ENCODE measurements at regions not wholly inside any gene's neighbourhood (a gene's known extent, or its start where the extent isn't known, plus 50 kb on each side); places are given as distances from the start of the nearest gene placed in this dataset.

DNA sequence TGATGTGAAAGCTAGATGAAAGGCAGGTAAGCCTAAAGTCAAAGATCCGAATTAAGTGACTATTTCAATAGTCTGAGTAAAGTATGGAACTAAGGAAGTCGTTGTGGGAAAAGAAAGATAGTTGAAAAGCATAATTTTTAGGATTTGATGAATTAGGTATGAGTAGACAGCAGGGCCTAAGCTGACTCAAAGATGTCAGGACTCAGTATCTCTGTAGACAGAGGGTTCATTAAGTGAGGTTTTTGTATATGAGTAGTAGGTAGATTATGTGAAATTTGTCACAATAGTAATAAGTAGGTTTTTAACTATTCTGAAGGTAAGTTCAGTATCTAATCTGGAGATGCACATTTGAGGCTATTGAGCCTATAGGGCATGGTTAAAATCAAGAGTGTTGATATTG lies 196.4 kb downstream of the RASSF9 start:
- DNase-seq (ENCODE audit: low spot score) = no peak

DNA sequence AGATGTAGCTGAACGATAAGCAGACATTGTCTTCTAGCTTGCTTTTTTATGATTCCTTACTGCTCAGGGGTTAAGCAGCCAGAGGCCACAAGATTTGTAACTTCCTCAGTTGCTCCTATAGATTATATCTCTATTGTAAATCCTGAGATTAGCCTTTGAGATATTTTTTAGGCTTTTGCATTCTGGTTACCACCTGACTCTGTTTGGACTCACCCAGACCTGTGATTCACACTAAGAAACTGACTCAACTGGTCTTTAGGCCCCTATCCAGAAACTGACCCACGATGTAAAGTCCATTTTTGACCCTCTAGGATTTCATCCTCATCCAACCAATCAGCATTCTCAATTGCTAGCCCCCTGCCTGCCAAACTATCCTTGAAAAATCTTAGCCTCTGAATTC lies 194.4 kb downstream of the RASSF9 start:
- no peak for DNase-seq (ENCODE audit: low spot score)

DNA sequence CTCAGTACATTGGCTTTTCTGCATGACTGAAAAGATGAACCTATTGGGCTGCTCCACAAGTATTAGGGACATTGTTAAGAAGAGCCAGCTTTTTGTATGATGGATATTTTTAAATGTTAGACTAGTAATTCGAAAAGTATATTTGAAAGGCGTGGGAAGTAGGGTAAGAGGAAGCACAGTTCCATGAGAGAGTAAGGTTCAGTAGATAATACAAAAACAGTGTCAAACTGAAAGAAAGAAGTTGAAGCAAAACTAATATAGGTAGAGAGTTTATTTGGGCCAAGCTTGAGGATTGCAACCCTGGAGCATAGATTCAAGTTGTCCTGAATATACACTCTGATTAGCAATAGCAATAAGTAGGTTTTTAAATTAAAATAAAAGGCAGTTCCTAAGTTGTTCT lies 193.9 kb downstream of the RASSF9 start:
- no peak for DNase-seq (ENCODE audit: low spot score)

DNA sequence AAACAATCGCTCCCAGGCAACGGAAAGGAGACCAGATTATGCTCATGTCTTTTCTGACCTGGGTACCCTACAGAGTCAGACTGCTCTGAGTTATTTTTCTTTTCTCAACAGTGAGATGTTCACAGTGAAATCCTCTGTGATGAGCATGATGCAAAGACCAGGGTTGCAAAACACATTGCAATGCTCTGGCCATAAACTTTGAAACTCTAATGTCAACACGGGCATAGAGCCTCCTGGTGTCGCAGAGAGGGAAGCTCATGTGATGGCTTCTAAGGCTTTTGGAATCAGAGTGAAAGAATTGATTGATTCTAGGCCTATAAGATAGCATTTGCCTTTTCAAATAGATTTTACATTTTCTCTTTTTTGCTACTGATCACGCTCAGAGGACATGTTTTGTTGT lies 193.4 kb downstream of the RASSF9 start:
- no peak for DNase-seq (ENCODE audit: low spot score)

DNA sequence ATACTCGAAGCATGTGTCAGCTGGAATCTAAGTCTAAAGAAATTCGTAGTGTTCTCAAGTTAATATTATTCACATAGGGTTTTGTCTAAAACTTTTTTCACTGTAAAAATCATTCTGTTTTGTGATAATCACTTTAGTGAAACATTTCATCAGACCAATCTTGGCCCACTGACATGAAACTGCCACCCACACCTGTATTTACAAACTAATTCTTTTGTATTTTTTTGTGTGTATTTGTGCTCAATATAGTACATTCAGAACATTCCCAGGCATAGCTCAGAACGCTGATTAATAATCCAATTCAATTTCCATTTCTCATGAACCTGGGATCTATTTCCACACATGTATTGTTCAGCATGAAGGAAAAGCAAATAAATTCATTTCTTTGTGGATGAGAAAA lies 191.7 kb downstream of the RASSF9 start:
- no peak for DNase-seq (ENCODE audit: low spot score)

DNA sequence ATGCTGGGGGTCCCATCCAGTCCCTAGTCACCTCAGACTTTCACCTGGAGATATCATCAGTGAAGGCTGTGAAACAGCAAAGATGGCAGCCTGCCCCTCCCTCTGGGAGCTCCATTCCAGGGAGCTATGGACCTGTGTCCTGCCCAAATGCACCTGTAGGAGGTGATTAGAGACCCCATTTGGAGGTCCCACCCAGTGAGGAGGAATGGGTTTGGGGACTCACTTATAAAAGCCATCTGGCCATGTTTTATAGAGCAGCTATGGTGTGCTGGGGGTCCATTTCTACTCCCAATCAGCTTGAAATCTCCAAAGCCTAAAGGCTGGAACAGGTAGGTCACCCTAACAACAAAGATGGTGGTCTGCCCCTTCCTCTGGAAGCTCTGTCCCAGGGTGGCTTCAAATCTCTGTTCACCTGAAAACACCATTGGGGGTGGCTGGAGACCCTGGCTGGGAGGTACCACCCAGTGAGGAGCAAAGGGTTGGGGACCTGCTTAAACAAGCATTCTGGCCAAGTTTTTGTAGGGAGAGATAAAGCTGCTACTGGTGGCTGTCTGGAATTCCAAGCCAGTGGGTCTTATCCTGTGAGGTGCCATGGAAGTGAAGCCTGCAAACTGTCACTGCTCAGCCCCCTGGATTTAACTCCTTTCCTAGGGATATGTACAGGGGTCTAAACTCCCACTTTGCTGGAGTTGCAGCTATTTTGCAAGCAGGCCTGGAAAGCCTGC lies 182.3 kb downstream of the RASSF9 start:
- DNase-seq (ENCODE audit: low spot score) = no peak

DNA sequence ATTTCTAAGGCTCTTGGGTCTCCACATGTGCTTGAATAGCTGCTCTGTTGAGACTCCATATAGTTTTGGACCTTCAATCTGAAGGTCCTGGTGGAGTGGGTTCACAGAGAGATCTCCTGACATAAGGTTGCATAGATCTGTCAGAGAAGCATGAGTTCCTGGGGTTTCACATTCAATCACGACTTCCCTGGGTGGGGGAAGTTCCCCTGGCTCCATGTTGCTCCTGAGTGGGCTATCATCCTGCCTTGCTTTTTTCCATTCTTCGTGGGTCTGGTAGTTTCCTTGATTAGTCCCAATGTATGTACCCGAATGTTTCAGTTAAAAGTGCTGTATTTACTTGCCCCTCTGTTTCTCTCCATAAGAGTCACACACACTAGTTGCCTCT lies 181.8 kb downstream of the RASSF9 start:
- no peak for DNase-seq (ENCODE audit: low spot score)

DNA sequence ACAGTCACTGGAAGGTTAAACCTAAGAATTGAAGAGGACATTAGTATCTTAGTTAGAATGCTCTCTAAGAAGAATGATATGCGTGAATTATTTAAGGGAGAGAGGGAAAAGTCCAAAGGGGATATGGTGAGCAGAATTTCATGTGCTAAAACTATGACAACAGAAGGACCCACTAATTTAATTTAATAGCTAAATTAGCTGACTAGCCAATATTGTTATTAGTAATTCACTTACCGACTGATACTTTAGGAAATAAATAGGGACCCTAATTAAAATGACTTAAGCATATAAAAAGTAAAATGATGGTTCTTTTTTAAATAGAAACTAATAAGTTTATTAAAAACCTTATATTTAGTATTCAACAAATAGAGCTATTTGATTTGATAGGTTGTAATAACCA lies 179.6 kb downstream of the RASSF9 start:
- no peak for DNase-seq (ENCODE audit: low spot score)

DNA sequence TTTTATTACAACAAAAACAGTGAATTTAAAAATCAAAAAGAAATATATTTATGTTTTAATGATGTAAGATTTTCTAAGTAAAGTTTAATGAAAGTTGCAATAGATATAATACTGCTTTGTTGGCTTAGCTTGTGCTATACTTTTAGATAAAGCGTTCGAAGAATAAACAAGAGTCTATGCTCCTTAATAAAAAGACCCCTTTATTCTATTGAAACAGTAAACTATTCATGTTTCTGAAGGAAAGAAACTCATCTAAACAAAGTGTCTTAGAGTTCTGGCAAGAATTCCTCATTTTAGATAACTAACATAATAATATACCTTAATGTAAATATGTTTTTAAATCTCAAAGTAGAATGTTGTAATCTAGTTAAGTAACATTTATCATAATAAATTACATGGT lies 179.0 kb downstream of the RASSF9 start:
- no peak for DNase-seq (ENCODE audit: low spot score)

DNA sequence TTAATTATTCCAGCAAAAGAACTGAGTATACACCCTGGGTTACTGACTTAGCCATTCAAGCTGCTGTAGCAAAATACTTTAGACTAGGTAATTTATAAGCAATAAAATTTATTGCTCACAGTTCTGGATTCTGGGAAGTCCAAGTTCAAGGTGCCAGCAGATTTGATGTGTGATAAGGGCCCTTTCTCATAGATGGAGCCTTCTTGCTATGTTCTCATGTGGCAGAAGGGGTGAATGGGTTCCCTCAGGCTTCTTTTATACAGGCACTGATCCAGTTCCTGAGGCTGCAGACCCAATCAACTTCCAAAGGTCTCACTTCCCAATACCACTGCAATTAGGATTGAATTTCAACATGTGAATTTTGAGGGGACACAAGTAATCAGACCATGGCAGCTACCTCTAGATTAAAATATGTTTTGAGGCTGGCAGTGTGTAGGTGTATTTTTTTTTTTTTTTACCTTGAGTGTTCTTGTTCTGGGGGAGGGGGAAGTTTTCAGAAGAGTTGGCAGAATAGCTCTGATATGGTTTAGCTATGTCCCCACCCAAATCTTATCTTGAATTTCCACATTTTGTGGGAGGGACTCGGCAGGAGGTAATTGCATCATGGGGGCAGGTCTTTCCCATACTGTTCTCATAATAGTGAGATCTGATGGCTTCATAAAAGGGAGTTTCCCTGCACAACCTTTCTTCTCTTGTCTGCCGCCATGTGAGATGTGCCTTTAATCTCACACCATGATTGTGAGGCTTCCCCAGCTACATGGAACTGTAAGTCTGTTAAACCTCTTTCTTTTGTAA lies 178.2 kb downstream of the RASSF9 start:
- no peak for DNase-seq (ENCODE audit: low spot score)

DNA sequence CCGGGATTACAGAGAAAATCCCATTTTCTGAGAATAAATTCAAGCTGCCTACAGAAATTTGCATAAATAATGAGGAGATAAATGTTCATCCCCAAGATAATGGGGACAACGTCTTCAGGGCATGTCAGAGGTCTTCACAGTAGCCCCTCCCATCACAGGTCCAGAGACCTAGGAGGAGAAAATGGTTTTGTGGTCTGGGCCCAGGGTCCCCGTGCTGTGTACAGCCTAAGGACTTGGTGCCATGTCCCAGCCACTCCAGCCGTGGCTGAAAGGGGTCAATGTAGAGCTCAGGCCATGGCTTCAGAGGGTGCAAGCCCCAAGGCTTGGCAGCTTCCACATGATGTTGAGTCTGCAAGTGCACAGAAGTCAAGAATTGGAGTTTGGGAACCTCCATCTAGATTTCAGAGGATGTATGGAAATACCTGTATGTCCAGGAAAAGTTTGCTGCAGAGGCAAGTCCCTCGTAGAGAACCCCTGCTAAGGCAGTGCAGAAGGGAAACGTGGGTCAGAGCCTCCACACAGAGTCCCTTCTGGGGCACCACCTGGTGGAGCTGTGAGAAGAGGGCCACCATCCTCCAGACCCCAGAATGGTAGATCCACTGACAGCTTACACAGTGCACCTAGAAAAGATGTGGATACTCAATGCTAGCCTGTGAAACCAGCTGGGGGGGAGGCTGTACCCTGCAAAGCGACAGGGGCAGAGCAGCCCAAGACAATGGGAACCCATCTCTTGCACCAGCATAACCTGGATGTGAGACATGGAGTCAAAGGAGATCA lies 176.3 kb downstream of the RASSF9 start:
- DNase-seq (ENCODE audit: low spot score) = no peak

DNA sequence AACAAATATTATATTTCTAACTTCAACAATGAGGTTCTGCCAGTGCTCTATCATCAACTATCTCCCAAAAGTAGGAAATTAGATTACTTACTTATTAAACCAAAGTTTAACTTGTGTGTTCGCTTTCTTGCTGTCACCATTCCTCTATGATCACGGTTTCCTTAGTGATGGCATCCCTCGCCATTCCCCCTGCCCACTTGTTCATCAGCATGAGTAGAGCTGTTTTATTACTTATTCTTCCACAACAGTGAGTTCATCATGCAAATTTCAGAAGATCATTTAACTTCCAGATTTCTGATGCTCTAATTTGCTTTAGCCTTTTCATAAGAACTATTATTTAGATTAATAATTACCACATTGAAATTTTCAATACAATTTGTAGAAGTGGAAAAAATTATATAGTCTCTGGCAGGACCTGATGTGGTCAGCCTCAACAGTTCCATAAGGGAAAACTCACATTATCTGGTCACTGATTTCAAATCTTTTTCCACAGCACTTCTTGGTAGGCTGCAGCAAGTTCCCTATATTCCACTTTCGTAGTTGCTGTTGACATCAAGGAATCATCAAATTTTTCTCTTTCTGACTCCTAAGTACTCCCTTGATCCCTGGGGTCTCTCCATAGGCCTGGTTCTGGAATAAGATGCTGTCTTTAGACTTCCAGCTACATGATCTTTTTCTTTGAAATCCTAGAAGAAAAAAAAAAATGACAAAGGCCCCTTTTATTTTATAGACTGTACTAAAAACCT lies 174.6 kb downstream of the RASSF9 start:
- no peak for DNase-seq (ENCODE audit: low spot score)

DNA sequence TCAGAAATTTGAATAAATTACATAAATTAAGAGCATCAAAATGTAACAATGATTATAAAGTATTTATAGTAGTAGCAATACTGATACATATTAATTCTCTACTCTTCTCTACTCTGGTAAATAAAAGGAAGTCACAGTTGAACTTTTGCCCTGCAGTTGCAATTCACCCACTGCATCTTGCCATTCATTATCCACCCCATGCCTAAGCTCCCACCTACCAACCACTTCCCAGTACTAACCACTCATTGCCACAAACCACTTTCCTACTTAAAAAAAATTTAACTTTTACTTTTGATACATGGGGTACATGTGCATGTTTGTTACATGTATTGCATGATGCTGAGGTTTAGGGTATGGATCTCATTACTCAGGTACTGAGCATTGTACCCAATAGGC lies 174.0 kb downstream of the RASSF9 start:
- no peak for DNase-seq (ENCODE audit: low spot score)

DNA sequence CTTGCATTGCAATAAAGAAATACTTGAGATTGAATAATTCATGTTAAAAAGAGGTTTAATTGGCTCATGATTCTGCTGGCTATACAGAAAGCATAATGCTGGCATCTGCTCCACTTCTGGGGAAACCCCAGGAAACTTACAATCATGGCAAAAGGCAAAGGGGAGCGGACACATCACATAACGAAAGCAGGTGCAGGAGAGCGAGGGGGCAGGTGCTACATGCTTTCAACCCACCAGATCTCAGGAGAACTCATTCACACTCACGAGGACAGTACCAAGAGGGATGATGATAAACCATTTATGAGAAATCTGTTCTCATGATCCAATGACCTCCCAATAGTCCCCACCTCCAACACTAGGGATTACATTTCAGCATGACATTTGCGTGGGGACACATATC lies 172.6 kb downstream of the RASSF9 start:
- DNase-seq (ENCODE audit: low spot score) = no peak

DNA sequence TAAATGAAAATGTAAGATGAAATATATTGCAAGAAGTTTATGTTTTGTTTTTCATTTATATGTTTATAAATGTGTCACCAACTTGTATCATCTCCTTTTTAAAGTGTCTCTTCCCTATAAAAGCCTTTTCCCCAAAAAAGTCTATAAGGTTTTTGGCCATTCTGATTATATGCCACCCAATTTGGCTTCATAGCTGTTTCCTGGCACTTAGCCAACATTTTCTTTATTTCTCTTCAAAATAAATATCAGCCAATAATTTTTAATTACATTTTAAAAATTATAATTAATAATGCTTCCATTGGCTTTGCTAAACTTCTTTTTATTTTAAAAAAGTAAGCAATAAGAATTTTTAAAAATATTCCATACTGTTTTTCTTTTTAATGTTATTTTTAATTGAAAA lies 171.8 kb downstream of the RASSF9 start:
- DNase-seq (ENCODE audit: low spot score) = no peak

DNA sequence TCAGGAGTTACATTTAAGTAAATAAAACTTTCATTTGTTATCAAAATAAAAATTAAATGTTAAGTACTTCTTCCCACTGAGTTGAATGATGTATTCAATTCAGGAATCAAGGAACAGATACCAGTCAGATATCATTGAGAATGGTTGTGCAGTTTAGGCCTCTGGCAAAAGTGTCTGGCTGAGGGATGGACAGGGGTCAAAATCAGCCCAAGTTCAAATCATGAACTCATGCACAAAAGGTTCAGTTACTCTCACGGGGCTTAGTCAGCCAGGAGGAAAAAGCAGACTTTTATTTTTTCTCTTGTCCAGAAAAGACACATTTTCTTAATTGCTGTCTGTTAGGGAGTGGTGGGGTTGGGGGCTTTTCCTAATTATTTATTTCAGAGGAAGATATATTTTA lies 166.3 kb downstream of the RASSF9 start:
- DNase-seq (ENCODE audit: low spot score) = no peak

DNA sequence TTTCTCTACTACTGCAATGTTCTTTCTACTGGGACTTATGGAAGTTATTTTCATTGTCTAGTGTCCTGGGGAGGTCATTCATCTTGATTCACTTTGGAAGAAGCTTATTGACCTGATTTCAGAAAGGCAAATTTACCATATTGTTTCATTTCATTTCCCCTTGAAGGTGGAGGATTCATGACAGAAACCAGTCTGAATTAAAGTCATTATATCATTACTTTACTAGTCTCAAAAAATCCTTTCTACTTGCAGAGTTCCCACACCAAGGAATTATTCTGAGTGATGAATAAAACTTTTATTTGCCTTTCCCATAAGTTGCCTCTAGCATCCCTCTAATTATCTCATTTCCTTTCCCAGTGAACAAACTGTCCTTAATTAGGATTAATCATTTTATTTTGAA lies 163.8 kb downstream of the RASSF9 start:
- no peak for DNase-seq (ENCODE audit: low spot score)

DNA sequence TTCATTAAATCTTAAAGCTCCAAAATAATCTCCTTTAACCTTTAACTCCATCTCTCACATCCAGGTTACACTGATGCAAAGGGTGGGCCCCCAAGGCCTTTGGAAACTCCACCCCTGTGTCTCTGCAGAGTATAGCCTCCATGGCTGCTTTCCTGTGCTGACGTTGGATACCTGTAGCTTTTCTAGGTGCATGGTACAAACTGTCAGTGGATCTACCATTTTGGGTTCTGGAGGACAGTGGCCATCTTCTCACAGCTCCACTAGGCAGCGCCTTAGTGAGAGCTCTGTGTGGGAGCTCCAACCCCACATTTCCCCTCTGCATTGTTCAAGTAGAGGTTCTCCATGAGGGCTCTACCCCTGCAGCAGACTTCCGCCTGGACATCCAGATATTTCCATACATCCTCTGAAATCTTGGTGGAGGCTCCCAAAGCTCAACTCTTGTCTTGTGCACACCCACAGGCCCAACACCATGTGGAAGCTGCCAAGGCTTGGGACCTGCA lies 162.2 kb downstream of the RASSF9 start:
- DNase-seq (ENCODE audit: low spot score) = no peak

DNA sequence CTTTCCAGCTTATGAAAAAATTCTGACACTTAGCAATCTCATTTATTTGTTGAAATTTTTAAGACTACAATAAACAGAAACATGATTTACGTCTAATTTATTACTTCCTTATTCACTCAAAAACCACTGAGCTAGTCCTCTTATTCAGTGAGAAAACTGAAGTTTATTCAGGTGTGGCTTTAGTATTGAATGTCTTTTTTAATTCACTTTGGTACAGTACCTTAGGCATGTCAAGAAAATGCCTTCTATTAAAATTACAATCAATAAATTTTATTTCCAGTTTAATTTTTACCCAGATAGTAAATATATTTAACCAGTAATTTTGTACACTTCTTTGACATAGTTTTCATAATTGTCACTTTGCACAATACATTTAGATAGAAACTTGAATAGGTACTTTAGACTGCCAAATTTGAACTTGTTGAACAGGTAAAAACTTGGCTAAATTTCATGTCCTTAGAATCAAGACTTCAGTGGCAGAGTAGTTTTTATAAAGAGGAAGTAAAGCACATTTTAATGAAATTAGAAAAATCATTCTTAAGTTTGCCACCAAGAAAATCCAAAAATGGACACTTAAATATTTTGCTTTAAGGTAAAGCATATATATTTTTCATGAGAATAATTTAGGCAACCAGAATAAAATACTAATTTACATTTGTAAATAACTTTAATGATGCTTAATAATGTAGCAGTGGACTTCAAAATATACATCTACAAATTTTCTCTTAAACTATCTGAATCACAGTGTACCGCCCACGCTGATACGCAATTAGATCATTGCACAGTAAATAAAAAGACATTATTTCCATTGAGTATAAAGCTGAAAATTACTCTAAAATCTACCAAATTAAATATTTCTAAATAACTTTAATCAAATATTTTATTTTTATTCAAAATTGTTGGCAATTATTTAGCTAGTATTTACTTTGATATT lies 159.1 kb downstream of the RASSF9 start:
- DNase-seq (ENCODE audit: low spot score) = no peak

DNA sequence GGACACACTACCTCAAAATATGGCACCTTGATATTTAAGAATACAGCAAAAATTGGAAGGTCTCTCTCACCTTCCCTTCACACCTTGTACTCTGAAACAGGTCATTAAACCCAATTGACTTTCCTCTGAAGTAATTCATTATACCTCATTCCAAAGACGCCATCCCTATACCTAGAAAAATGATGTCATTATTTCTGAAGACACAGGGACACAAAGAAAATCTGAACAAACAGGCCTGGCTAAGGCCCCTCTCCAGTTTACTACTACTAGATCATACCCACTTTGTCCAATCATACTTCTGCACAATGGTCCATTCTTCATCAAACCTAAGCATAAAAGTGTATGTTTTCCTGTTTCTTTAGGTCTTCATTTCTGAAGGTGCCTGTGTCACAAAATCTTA lies 156.9 kb downstream of the RASSF9 start:
- DNase-seq (ENCODE audit: low spot score) = no peak

DNA sequence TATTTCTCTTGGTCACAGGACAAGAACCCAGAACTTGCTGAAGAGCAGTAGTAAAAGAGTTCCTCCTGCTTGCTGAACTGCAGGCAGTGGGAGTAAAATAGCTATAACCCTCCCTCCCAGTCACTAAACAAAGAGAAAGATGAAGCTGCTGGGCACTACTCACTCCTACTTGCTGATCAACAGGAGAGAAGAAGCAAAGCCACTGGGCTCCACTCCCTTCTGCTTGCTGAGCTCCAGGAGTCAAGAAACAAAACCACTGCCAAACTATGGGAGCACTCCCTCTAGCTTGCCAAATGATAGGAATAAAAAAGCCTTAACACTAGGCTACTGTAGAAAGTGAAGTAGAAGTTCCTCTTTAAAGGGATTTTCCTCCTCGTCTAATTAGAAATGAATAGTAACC lies 155.3 kb downstream of the RASSF9 start:
- DNase-seq (ENCODE audit: low spot score) = no peak

Data from D341Med (cell line).